GM12878 (cell line): ENCODE measurements at regions not wholly inside any gene's neighbourhood (a gene's known extent, or its start where the extent isn't known, plus 50 kb on each side); places are given as distances from the start of the nearest gene placed in this dataset.

Experiments
- ATAC-seq: fragments of 200-7000 bp; cut with Tn5 transposase; 3 replicates; pipeline ENCODE4 v1.9.1; 2020; ENCODE audit warnings: mild to moderate bottlenecking, moderate library complexity
- BruUV-seq: library from RNA; stranded (reverse); fragments of 400-500 nt; replicated peaks from 2 replicates; lab custom pipeline; 2021; lab: Mats Ljungman, UMichigan
- CTCF ChIA-PET: fragments of 300-600 bp; sonication (Branson Sonifier 250); formaldehyde crosslinking; extraction: SDS; loops from one replicate; lab custom pipeline; 2021; ENCODE audit warnings: inconsistent platforms; lab: Yijun Ruan, JAX
- POLR2A ChIA-PET: fragments of 350-600 bp; formaldehyde crosslinking; extraction: SDS; loops from one replicate; lab custom pipeline; 2021; ENCODE audit warnings: inconsistent platforms; lab: Charles Lee
- RAD21 ChIA-PET: fragments of 300-600 bp; sonication (Branson Sonifier 250); formaldehyde crosslinking; loops from one replicate; lab custom pipeline; 2023; ENCODE audit warnings: antibody characterized with exemption; ENCODE audit not compliant: unreplicated experiment; lab: Charles Lee
- SMC1A ChIA-PET: fragments of 300-600 bp; sonication (Branson Sonifier 250); formaldehyde crosslinking; loops from one replicate; lab custom pipeline; 2023; ENCODE audit not compliant: unreplicated experiment, uncharacterized antibody; lab: Charles Lee
- DNase-seq: peaks from one replicate; pipeline ENCODE4 v3.0.0-alpha.2; 2011; ENCODE audit warnings: low read depth, low spot score
- FAIRE-seq: peaks from 3 replicates; lab custom pipeline; 2011; peaks lifted over from hg19 to GRCh38; lab: Jason Lieb, UNC
- H2AFZ ChIP-seq: 2 replicates; pipeline ENCODE4 v1.6.0; 2011; ENCODE audit warnings: low read depth, low read length, control low read depth; ENCODE audit not compliant: control insufficient read depth
- H3K27ac ChIP-seq: 2 replicates; pipeline ENCODE4 v1.5.1; 2011; ENCODE audit warnings: control low read depth; ENCODE audit not compliant: control insufficient read depth, insufficient read depth
- H3K27me3 ChIP-seq, 2 experiments: replicated peaks in 1 of 2; 2 replicates each; pipeline versions ENCODE4 v1.6.0 to v1.6.1; 2011; ENCODE audit warnings: low read length in 1 of 2; ENCODE audit not compliant: control insufficient read depth in 2 of 2, insufficient read depth in 2 of 2
- H3K36me3 ChIP-seq, 2 experiments: 2 replicates each; pipeline ENCODE4 v1.5.1; 2011; ENCODE audit warnings: low read length in 1 of 2; ENCODE audit not compliant: control insufficient read depth in 2 of 2, insufficient read depth in 2 of 2
- H3K4me1 ChIP-seq: 2 replicates; pipeline ENCODE4 v1.6.1; 2011; ENCODE audit warnings: mild to moderate bottlenecking, low read length, moderate library complexity, mixed read lengths; ENCODE audit not compliant: control insufficient read depth, insufficient read depth
- H3K4me2 ChIP-seq: 2 replicates; pipeline ENCODE4 v1.6.0; 2011; ENCODE audit warnings: control low read depth; ENCODE audit not compliant: control insufficient read depth, insufficient read depth
- H3K4me3 ChIP-seq: fragments of 200-600 bp; sonication (generic); 2 replicates; pipeline ENCODE4 v1.5.1; 2016
- H3K79me2 ChIP-seq: 2 replicates; pipeline ENCODE4 v1.6.0; 2011; ENCODE audit warnings: low read length; ENCODE audit not compliant: control insufficient read depth, insufficient read depth
- H3K9ac ChIP-seq: 2 replicates; pipeline ENCODE4 v1.8.0; 2011; ENCODE audit warnings: low read length, control low read depth, mixed read lengths; ENCODE audit not compliant: control insufficient read depth, insufficient read depth
- H3K9me3 ChIP-seq: replicated peaks from 3 replicates; pipeline ENCODE4 v1.5.1; 2011; ENCODE audit warnings: mild to moderate bottlenecking, low read length; ENCODE audit not compliant: control insufficient read depth, insufficient read depth
- H4K20me1 ChIP-seq: 2 replicates; pipeline ENCODE4 v1.6.0; 2011; ENCODE audit not compliant: control insufficient read depth, insufficient read depth
- ATF2 ChIP-seq: IDR thresholded peaks from 2 replicates; pipeline ENCODE4 v1.6.1; 2012; ENCODE audit warnings: low read length, inconsistent platforms
- BCL3 ChIP-seq: IDR thresholded peaks from 2 replicates; pipeline ENCODE4 v1.6.1; 2011; ENCODE audit warnings: borderline replicate concordance, low read depth, mild to moderate bottlenecking, moderate library complexity, low read length; ENCODE audit not compliant: insufficient read depth, poor library complexity, severe bottlenecking
- GABPA ChIP-seq: IDR thresholded peaks from 2 replicates; pipeline ENCODE4 v1.6.1; 2014; ENCODE audit warnings: antibody characterized with exemption, low read depth, mild to moderate bottlenecking, inconsistent platforms
- HDAC2 ChIP-seq: fragments of 200-600 bp; sonication (generic); IDR thresholded peaks from 2 replicates; pipeline ENCODE4 v1.6.1; 2017
- KLF5 ChIP-seq: fragments of 450-650 bp; IDR thresholded peaks from 2 replicates; pipeline ENCODE4 v1.6.1; 2014; ENCODE audit warnings: mild to moderate bottlenecking; ENCODE audit not compliant: partially characterized antibody
- POLR2AphosphoS5 ChIP-seq: IDR thresholded peaks from 2 replicates; pipeline ENCODE4 v1.6.1; 2011; ENCODE audit warnings: mild to moderate bottlenecking, low read length, inconsistent platforms
- ZNF384 ChIP-seq: IDR thresholded peaks from 2 replicates; pipeline ENCODE4 v1.6.1; 2012; ENCODE audit warnings: low read depth, mild to moderate bottlenecking, low read length, improper control_type of control experiment, borderline replicate concordance
- WGBS: methylation state at CpG from one replicate; pipeline ENCODE4 v1.1.6; 2016; ENCODE audit warnings: low lambda C conversion rate; ENCODE audit not compliant: insufficient replicate concordance, insufficient coverage; ENCODE audit errors: missing lambda C conversion rate; 5-methylcytosine and 5-hydroxymethylcytosine counted together
- in situ Hi-C: fragments of 300-500 bp; cut with MboI; formaldehyde crosslinking; loops from 9 replicates; pipeline ENCODE4 v1.14.3; 2018; ENCODE audit warnings: mixed read lengths
- intact Hi-C: fragments of 100-400 bp; cut with micrococcal nuclease; formaldehyde crosslinking; loops from one replicate; pipeline ENCODE4 v1.14.2; 2022; ENCODE audit not compliant: unreplicated experiment

- in situ Hi-C loops, result no loop called here
- no peak for DNase-seq
- POLR2A ChIA-PET, result no interaction called here
Measured at GRCh38 chr21:41582298-41582840, 74.4 kb upstream of the TMPRSS2 start.

GRCh38 chr21:41581592-41582228 is 73.8 kb upstream of the TMPRSS2 start:
- WGBS, result 72% methylated on average over 16 of the region's 16 CpGs
- intact Hi-C loops (no loop called here), in situ Hi-C loops (no loop called here)
- no peak overlapping the region for H3K9ac ChIP-seq
- no TSS peak for BruUV-seq
- FAIRE-seq (no peak), DNase-seq (no peak), ATAC-seq (no peak)
- H3K4me1 ChIP-seq, result no peaks in the 10 kb centered on the region
- H3K4me2 ChIP-seq, result no peak overlapping the region
- H3K4me3 ChIP-seq, result no peak overlapping the region
- POLR2A ChIA-PET, result no interaction called here
- SMC1A ChIA-PET, result interaction anchor here (0.6 kb wide), 1 partner anchor 32 kb away, joined by 3 read pairs; no protein-coding TSS in a partner anchor
- CTCF ChIA-PET, result no interaction called here
- no peaks in the 10 kb centered on the region for H3K27me3 ChIP-seq
- no peak overlapping the region for H2AFZ ChIP-seq
- RAD21 ChIA-PET, result interaction anchor here (1.2 kb wide), 1 partner anchor 20 kb away, joined by 3 read pairs; no protein-coding TSS in a partner anchor
- no peak for TF ChIP-seq ATF2
- no peak for TF ChIP-seq BCL3
- TF ChIP-seq GABPA, result no peak
- no peak for TF ChIP-seq HDAC2
- no peak for TF ChIP-seq KLF5
- H3K79me2 ChIP-seq, result no peaks in the 10 kb centered on the region
- H4K20me1 ChIP-seq, result no peaks in the 10 kb centered on the region
- no peak overlapping the region for H3K27ac ChIP-seq
- no peaks in the 10 kb centered on the region for H3K36me3 ChIP-seq
- H3K9me3 ChIP-seq, result no peaks in the 10 kb centered on the region; the same call in 1 of the 3 replicates

More at GRCh38 chr21:41582298-41582840, 74.4 kb upstream of the TMPRSS2 start:
- Histone ChIP-seq H3K27me3 (no peaks in the 10 kb centered on the region), H3K9ac (no peak overlapping the region), H3K79me2 (no peaks in the 10 kb centered on the region), H4K20me1 (no peaks in the 10 kb centered on the region), H3K9me3 (no peaks in the 10 kb centered on the region; the same call in 1 of the 3 replicates), H3K36me3 (no peaks in the 10 kb centered on the region), H2AFZ (no peak overlapping the region), H3K4me3 (no peak overlapping the region), H3K27ac (no peak overlapping the region), H3K4me1 (no peaks in the 10 kb centered on the region), H3K4me2 (no peak overlapping the region)
- intact Hi-C loops, result no loop called here
- ATAC-seq, result no peak
- ChIA-PET SMC1A (interaction anchor here (0.6 kb wide), 1 partner anchor 31 kb away, joined by 3 read pairs; no protein-coding TSS in a partner anchor), CTCF (no interaction called here), RAD21 (no interaction called here)
- no peak for FAIRE-seq
- WGBS, result 21% methylated on average over 7 of the region's 7 CpGs
- TF ChIP-seq BCL3 (no peak), ZNF384 (no peak), POLR2AphosphoS5 (no peak)
- BruUV-seq, result no TSS peak
